ENCODE measurements at regions not wholly inside any gene's neighbourhood (a gene's known extent, or its start where the extent isn't known, plus 50 kb on each side); places are given as distances from the start of the nearest gene placed in this dataset.
"Not testable (repeated sequence)": the region's sequence is repeated elsewhere in the genome, so short reads cannot be mapped to it uniquely, and the experiment has no call there.

DNA sequence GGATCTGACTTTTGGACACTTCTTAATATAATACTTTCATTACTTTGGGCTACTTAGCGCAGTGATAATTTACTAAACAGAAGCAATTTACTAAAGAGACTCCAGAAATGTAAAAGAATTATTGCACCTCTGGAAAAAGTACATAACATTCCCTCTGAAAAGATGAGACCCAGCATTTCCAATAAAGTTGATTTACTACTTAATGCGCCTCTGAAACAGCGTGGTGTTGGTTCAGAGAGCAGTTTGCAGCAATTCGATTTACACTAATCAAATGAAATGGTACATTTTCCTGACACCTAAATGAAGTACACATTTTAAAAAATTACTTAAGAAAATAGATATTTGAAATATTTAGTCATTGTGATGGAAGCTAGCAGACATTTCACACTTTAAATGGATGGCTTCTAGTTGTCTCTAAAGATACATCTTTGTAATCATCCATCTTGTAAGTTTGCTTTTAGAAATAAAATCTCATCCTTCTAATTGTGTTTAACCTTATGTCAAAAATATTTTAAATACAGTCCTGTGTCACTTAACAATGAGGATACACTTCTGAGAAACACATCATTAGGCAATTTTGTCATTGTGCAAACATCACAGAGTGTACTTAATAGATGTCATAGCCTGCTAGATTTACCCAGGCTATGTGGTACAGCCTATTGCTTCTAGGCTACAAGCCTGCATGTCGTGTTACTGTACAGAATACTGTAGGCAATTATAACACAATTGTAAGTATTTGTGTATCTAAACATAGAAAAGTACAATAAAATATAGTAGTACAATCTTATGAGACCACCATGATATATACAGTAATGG is 284.6 kb upstream of the UBE2E3 start:
- no peak for DNase-seq (ENCODE audit: low read depth in 3 of 3)

DNA sequence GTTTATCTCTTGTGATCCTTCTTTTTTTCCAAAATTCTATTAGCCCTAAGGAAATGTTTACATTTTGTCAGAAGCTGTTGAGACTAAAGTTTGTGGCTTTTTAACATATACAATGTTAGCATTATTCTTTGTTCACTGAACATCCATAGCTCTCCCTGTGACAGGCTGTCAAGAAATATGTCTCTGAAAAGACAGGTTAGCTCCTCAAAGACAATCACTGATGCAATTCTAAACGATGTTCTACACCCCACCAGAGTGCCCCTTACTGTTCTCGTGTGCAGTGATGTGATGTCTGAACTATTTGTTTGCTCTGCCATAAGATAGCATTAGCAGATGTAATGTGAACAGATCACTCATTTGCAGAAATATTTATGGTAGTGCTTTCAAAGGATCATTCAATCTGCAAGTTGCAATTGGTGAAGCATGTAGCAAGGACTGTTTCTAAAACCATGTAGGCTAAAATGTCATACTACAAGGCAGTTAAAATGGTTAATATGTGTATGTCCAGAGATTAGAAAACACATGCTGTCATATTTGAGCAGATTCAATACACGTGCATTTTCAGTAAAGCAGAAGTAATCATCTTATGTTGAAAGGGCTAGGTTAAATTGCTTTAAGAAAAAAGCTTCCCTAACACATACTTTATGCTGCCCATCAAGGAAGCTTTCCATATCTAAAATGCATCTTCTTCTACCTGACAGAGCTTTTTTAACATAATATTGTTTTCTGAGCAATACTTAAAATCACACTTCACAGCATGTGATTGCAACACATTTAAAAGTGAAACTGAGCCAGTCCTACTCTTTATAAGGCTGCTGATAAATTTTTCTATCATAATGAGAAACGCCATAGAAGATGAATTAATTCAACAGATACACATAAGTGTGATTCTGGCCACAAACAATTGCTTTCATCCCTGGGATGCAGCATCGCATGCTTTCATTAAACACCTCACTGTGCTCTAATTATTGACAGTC is 285.7 kb upstream of the UBE2E3 start:
- no peak for DNase-seq (ENCODE audit: low read depth in 3 of 3)

DNA sequence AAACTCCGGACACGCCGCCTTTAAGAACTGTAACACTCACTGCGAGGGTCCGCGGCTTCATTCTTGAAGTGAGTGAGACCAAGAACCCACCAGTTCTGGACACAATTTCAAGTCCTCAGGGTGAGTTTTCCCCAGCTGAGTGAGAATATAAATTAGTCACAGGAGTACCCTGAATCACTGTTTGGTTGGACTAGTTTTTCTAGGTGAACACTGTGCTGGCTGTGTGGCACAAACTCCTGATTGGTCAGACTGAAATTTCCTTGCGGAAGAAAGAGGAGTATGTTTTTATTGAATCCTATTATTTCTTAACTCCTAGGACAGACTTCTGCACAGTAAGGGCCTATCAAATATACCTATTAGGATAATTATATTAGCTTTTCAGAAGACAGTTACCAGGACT is 288.1 kb upstream of the UBE2E3 start:
- no peak for DNase-seq (ENCODE audit: low read depth in 3 of 3)

DNA sequence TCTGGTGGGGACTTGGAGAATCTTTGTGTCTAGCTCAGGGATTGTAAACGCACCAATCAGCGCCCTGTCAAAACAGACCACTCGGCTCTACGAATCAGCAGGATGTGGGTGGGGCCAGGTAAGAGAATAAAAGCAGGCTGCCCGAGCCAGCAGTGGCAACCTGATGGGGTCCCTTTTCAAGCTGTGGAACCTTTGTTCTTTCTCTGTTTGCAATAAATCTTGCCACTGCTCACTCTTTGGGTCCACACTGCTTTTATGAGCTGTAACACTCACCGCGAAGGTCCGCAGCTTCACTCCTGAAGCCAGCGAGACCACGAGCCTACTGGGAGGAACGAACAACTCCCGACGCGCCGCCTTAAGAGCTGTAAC is 288.6 kb upstream of the UBE2E3 start:
- not testable (repeated sequence) for DNase-seq (ENCODE audit: low read depth in 3 of 3)

DNA sequence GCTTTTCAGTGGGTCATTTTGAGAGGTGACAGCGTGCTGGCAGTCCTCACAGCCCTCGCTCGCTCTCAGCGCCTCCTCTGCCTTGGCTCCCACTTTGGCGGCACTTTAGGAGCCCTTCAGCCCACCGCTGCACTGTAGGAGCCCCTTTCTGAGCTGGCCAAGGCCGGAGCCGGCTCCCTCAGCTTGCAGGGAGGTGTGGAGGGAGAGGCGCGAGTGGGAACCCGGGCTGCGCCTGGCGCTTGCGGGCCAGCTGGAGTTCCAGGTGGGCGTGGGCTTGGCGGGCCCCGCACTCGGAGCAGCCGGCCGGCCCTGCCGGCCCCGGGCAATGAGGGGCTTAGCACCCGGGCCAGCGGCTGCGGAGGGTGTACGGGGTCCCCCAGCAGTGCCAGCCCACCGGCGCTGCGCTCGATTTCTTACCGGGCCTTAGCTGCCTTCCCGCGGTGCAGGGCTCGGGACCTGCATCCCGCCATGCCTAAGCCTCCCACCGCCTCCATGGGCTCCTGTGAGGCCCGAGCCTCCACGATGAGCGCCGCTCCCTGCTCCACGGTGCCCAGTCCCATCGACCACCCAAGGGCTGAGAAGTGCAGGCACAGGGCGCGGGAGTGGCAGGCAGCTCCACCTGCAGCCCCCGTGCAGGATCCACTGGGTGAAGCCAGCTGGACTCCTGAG is 289.1 kb upstream of the UBE2E3 start:
- DNase-seq (ENCODE audit: low read depth in 3 of 3): not testable (repeated sequence)

DNA sequence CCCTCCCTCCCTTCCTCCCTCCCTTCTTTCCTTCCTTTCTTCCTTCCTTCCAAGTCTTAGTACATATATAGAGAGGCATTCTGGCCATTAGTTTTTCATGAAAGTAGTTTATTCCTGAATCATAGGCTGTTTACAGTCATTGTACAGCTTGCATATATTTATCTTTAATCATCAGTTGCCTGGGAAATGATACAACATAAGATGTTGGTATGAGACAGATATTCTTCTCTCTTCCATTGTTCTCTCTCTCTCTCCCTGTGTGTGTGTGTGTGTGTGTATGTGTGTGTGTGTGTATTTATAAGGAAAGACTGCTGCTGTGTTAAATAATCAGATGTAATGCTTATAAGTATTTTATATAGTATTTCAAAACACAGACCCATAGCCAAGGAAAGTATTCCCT is 289.8 kb upstream of the UBE2E3 start:
- no peak for DNase-seq (ENCODE audit: low read depth in 3 of 3)

DNA sequence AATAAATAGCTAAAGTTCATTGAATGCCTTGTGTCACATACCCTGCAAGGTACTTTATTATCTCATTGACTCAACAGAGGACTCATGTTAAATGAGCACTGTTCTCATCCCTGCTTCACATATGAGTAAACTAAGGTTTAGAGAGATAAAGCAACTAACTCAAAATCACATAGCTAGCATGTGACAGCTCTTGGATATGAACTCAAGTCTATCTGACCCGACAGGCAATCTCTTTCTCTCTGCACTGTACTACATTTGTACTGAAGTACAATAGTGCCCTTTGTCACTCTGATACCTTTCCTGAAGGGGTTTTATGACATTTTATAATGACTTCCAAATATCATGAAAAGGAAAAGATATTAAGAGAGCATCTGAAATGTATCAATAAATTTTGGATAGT is 297.5 kb upstream of the UBE2E3 start:
- no peak for DNase-seq (ENCODE audit: low read depth in 3 of 3)

DNA sequence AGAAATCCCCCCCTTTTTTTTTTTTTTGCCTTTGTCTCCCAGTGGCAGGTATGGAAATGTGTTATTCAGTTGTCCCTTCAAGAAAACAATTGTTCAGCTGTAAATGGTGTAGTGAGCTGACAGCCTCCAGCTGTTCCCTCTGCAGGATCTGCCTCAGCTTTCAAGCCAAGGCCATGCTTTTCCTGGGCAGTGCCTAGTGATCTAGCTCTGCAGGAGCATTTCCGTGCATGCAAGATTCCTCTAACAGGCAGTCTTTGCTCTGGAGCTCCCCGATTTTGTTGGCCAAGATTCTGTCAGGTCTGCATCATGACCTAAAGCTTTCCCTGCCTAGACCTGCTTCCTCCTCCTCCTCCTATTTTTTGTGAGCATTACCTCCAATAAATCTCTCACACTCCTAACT is 300.7 kb upstream of the UBE2E3 start:
- no peak for DNase-seq (ENCODE audit: low read depth in 3 of 3)

DNA sequence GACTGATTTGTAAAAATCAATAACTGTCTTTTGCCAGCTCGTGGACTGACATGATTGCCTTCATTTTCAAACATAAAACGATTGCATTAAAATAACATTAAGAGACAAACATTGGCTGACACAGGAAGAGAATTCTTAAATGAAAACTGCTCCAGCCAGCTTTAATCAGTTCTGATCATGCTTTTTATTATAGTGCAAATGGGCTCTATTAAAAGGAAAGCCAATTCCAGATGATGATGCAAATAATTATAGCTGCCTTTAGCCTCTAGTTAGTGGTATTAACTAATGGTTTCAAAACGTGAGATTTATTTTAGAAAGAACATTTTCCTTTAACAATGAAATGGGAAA is 301.8 kb upstream of the UBE2E3 start:
- DNase-seq (ENCODE audit: low read depth in 3 of 3): no peak

DNA sequence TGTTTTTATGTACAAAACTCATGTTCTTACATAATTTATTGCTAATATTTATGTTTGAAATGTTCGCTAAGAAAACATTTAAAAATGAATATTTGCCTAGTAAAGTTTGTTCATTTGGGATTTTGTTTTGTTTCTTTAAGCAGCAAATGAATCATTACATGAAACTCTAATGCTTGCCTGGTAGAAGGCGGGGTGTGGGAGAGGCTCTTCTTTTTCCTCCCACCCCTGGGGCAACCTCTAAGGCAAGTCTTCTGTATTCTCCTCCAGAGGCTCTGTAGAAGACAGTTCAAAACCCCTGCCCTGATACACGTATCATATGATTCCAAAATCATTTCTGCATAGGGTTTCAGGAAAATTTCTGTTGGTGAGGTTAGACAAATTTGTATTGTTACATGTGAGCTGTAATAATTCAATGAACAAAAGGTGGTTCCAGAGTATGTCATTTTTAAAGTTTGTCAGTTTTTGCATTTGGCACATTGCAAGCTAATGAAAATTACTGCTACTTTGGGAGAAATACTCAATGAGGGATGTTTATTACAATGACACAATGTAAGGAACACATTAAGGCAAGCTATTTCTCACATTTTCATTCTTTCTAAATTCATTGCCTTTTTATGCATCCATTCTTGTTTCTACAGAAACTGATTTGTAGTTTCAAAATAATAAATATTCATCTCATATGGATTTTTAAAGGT is 302.3 kb upstream of the UBE2E3 start:
- DNase-seq (ENCODE audit: low read depth in 3 of 3): no peak

DNA sequence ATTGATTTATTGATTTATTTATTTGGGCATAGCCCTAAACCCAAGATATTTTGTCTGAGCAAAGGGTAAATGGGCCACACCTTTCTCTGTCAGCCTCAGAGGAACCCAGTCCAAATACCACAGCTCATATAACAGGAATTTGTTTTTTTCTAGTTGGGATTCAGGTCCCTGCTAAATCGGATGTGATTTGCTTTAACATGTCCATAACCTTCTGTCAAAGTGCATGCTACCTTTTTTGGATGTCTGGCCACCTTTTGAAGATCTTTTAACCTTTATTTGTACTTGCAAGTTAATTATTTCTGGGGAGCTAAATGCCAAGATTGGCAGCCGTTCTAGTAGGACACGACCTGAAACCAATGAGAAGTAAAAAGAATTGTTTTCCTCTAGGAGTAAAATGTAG is 303.2 kb upstream of the UBE2E3 start:
- DNase-seq (ENCODE audit: low read depth in 3 of 3): no peak

DNA sequence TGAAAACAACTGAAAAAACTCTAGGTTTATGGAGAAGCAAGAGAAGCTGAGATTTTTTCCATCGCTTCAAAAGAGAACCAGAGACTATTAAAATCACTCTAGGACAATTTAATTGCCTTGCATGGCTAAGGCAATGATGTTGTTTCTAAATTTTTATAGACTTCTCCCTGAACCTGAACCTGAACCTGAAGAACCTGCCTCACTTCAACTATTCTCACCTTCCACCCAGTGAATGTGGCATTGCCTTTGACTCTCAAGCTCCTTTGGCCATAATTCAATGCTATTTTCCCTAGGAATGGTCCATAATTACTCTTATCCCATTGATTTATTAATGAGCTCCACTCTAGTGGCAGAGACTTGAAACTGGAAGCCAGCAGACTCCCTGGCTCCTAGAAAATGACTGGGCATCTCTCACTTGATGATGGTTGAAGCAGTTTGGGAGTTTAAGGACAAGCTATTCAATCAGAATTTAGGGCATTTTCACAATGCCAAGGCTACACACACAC is 303.8 kb upstream of the UBE2E3 start:
- DNase-seq (ENCODE audit: low read depth in 3 of 3): no peak

DNA sequence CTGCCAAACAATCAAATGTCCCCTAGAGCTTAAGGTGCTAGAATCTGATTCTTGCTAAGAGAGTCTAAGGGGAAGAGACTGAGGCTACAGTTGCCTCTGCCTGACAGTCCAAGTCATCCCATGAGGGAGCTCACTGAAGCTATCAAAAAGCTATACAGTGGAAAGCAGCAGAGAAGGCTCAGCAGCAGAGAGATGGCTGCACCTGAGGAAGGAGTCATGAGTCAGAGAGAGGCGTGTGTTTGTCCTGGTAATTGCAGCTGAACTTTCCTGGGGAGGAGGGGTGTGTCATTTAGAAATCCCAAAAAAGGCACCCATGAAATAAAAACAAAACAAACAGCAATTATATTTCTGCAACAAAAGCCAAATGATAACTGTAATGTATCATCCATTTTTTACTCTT is 305.2 kb upstream of the UBE2E3 start:
- DNase-seq (ENCODE audit: low read depth in 3 of 3): no peak

DNA sequence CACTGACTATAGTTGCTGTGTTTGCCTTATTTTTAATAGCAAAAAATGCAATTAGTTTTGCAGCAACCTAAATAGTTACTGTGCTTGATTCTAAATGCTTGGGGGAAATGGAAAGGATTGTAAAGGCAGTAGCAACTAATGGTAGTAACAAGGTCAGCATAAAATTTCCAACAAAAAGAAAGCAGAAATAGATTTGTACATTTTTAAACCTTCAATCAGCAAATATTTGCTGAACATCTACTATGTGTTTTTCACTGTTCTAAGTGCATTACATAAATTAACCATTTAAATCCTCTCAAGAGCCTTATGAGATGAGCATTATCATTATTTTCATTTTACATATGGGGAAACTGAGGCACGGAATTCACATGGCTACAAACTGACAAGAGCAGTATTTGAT is 308.0 kb upstream of the UBE2E3 start:
- no peak for DNase-seq (ENCODE audit: low read depth in 3 of 3)

DNA sequence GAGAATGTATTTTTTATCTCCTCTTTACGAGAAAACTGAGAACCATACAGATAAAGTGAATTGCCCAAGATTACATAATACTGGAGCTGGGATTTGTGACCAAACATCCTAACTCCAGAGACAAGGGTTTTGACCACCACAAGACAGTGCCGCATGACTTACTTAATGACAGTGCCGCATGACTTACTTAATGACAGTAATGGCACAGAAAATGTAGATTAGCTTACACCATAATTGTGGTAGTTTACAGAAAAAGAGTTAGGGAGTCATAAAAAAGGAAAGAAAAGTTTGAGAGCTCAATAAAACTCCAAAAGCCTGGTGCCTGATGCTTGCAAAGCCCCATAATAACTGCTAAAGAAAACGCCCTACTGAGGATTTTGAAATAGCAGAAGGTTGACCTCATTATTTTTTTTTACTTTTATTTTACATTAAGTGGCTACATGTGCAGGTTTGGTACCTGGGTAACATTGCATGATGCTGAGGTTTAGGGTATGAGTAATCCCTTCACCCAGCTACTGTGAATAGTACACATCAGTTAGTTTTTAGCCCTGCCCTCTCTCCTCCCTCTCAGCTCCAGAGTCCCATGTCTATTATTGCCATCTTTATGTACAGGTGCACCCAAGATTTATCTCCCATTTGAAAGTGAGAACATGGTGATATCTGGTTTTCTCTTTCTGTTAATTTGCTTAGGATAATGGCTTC is 310.0 kb upstream of the UBE2E3 start:
- no peak for DNase-seq (ENCODE audit: low read depth in 3 of 3)

DNA sequence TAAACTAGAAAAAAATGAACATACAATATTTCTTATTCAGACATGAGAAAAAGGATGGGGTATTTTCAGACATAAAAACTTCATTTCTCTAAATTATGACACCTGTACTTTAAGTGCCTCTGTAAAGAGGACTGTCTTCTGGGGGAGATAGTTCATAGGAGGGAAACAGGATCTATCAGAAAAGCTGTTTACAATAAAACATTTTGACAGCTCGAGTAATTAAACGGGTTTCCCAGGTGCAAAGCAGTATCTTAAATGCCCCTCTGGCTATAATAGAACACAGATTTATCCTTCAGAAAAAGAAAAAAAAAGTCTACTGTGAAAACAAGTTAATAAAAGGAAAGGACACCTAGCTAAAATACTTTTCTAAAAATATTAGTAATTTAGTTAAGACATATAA is 311.4 kb upstream of the UBE2E3 start:
- DNase-seq (ENCODE audit: low read depth in 3 of 3): no peak

DNA sequence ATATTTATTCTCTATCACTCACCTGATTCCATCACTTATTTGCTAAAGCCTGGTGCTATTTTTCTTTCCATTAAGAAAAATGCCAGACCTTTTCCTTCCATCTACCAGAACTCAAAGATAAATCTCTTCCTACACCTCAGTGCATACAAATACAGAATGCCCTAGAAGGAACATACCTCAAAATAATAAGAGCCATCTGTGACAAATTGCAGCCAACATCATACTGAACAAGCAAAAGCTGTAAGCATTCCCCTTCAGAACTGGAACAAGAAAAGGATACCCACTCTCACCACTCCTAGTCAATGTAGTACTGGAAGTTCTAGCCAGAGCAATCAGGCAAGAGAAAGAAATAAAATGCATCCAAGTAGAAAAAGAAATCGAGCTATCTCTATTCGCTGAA is 315.9 kb upstream of the UBE2E3 start:
- no peak for DNase-seq (ENCODE audit: low read depth in 3 of 3)

DNA sequence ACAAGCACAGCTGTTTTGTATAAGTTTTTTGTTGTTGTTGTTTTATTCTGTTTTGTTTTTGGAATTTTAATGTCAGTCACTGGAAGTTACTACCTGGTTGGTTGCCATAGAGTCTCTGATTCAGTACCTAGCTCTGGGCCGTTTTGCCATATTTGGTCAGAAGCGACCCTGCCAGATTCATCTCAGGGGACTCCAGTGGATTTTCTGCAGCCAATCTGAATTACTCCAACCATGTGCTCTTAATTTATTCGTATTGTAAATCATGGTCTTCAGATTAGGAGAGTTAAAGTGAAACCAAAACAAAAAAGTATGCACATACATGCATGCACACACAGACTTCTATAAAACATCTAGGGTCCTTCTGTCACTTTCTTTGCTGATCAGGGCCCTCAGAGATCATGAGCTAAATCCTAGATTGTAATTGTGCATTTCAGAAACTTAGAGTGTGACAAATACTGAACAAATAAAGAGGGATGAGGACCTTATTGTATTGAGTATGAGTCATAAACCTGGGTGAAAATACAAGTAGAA is 317.4 kb upstream of the UBE2E3 start:
- no peak for DNase-seq (ENCODE audit: low read depth in 3 of 3)

DNA sequence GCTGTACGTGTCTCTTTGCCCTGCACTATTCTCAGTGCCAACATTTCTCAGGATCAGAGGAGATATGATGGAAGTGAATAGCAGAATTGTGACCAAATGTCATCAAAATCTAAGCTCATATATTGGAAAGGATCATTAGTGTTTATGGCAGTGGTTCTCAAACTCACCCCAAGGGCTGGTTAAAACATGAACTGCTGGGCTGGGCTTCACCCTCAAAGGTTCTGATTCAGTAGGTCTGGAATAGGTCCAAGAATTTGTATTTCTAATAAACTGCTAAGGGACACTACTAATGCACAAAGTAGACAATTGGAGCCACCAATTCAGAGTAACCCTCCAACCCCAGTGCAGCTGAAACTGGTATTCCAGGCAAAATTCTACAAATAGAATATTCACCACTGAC is 317.9 kb upstream of the UBE2E3 start:
- DNase-seq (ENCODE audit: low read depth in 3 of 3): no peak

DNA sequence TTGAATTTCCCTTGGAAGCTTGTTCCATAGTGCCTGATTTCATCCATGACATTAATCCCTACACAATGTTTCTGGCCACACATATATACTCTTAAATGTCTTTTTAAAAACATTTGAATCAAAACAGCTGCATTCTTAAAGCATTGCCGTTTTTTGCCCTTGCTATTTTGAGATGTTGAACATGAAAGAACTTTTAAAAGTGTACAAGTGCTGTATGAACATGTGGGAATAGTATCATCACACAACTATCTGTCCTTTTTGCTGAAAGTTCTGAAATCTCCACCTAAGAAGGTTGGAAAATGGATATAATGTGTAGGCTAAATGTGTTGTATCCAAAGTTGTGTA is 318.7 kb upstream of the UBE2E3 start:
- no peak for DNase-seq (ENCODE audit: low read depth in 3 of 3)

Data from stimulated activated CD4-positive, alpha-beta T cell treated with anti-CD3 and anti-CD28 coated beads, TNF-alpha, amount 100 ng/mL, for 24 hours (primary cell).